GM12865 (cell line): ENCODE measurements at regions not wholly inside any gene's neighbourhood (a gene's known extent, or its start where the extent isn't known, plus 50 kb on each side); places are given as distances from the start of the nearest gene placed in this dataset.

Experiments used
- DNase-seq: peaks from one replicate; pipeline ENCODE4 v3.0.0; 2010; ENCODE audit warnings: low read depth
- H3K4me3 ChIP-seq: 2 replicates; pipeline ENCODE4 v1.5.1; 2011; ENCODE audit warnings: mild to moderate bottlenecking, low read depth, low read length, control low read depth
- CTCF ChIP-seq: IDR thresholded peaks from 2 replicates; pipeline ENCODE4 v1.5.1; 2011; ENCODE audit warnings: low read length, control low read depth, low read depth, inconsistent platforms; ENCODE audit not compliant: insufficient read depth; ENCODE audit errors: missing control alignments

- no peak overlapping the region for H3K4me3 ChIP-seq
- TF ChIP-seq CTCF, result no peak
- no peak for DNase-seq
Observed at GRCh38 chr11:35057926-35058668, 80.9 kb upstream of the CD44 start.

DNA sequence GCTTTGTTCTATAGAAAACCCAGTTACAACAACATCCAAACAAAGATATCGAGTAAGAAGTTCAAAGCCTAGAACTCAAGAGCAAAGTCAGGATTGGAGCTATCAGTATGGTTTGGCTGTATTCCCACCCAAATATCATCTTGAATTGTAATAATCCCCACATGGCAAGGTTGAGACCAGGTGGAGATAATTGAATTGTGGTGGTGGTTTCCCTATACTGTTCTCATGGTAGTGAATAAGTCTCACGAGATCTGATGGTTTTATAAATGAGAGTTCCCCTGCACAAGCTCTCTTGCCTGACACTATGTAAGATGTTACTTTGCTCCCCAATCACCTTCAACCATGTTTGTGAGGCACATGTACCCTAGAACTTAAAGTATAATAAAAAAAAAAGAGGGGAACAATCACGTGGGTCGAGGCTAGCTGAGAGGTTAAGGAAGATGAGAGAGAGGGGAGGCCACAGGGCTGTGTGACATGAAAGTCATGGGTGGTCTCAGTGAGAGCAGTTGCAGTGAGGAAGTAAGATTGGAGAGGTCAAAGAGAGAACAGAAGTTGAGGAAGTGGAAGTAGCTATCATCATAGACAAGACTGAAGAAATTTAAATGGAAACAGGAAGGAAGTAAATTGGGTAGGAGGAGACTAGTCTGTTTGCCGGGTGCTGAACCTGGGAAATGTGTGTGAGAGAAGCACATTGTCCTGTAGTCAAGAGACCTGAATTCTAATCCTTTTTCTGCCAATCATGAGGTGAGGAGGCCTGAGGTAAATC is 80.1 kb upstream of the CD44 start:
- TF ChIP-seq CTCF, result no peak
- DNase-seq, result no peak
- no peak overlapping the region for H3K4me3 ChIP-seq

GRCh38 chr11:35061516-35062440 is 77.2 kb upstream of the CD44 start:
- TF ChIP-seq CTCF, result no peak
- no peak overlapping the region for H3K4me3 ChIP-seq
- no peak for DNase-seq

DNA sequence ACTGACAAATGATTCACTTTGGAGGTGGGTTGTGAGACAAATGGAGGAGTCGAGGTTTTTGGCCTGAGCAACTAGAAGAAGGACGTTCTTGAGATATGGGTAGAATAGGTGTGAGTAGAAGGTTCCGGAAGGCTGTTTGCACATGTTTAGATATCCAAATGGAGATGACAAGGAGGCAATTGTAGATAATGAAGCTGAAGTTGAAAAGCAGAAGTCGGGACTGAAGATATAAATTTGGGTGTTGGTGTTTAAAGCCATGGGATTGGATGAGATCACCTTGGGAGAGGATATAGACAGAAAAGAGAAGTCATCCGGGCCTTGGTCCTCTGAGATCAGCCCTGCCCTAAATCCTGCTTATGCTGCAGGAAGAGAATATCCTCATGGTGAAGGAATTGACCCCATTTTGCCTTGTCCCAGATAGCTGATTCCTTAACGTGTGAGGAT is 75.5 kb upstream of the CD44 start:
- H3K4me3 ChIP-seq, result no peak overlapping the region
- TF ChIP-seq CTCF, result no peak
- DNase-seq, result no peak

DNA sequence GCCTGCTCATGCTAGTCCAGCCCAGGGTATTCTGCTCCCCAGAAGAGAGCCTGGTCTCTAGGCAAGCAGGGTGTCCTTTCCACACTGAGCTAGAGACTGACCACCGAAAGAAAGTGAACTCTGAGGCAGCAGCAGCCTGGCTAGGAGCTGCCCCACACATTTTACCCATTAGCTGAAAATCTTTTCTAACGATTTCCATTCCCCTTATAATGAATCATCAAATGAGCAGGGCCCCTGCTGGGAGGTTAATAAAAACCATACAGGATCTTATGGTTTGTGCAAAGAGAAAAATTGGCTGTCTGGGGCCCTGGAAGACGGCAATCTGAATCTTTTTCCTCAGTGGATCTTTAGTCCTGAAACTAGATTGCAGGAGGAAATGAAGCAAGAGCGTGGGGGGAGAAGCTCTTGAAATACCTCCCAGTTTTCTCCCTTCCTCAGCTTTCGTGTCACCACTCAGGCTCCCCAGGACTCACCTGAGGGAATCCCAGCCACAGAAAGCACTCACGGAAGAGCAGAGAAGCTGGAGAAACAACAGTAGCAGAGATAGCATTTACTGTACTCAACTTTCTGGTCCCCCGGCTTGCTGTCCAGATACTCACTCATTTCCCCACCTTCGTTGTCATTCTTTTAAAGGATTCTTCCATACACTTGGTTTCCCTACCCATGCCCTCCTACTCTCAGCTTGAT is 74.7 kb upstream of the CD44 start:
- no peak for DNase-seq
- no peak overlapping the region for H3K4me3 ChIP-seq

More for the DNA sequence above, 74.7 kb upstream of the CD44 start:
- TF ChIP-seq CTCF, result no peak
